ENCODE measurements at regions not wholly inside any gene's neighbourhood (a gene's known extent, or its start where the extent isn't known, plus 50 kb on each side); places are given as distances from the start of the nearest gene placed in this dataset.
"Not testable (repeated sequence)": the region's sequence is repeated elsewhere in the genome, so short reads cannot be mapped to it uniquely, and the experiment has no call there.

GRCh38 chr1:229132106-229132443 lies 138.8 kb upstream of the RAB4A start:
- no peak for TF ChIP-seq CTCF (IDR thresholded peaks at IDR 0.05; ENCODE audit: control insufficient read depth, extremely low read depth, insufficient read depth)
- DNase-seq (ENCODE audit: low read depth), result no peak
- H3K4me3 ChIP-seq (ENCODE audit: low read depth, low read length), result no peak overlapping the region

DNA sequence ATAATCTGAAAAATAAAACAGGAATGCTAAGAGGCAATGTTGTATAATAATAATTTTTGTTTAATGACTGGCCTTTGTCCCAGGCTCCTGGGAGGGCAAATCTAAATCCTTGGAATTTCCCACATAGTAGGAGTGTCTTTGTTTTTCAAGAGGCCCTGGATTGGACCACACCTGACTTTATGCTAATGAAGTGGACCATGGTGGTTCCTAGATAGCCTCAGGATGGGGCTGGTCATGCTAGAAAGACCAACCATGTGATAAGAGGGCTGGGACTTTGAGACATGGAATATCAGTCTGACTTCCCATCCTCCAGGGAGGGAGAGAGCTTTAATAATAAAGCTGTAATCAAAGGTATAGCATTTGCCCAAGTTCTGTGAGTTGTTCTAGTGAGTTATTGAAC lies 138.2 kb upstream of the RAB4A start:
- H3K4me3 ChIP-seq (ENCODE audit: low read depth, low read length), result no peak overlapping the region
- no peak for DNase-seq (ENCODE audit: low read depth)
- no peak for TF ChIP-seq CTCF (IDR thresholded peaks at IDR 0.05; ENCODE audit: control insufficient read depth, extremely low read depth, insufficient read depth)

GRCh38 chr1:229133151-229133550 lies 137.8 kb upstream of the RAB4A start:
- no peak for TF ChIP-seq CTCF (IDR thresholded peaks at IDR 0.05; ENCODE audit: control insufficient read depth, extremely low read depth, insufficient read depth)
- H3K4me3 ChIP-seq (ENCODE audit: low read depth, low read length), result no peak overlapping the region
- no peak for DNase-seq (ENCODE audit: low read depth)

GRCh38 chr1:229133811-229134210 lies 137.1 kb upstream of the RAB4A start:
- DNase-seq (ENCODE audit: low read depth), result no peak
- H3K4me3 ChIP-seq (ENCODE audit: low read depth, low read length), result no peak overlapping the region
- no peak for TF ChIP-seq CTCF (IDR thresholded peaks at IDR 0.05; ENCODE audit: control insufficient read depth, extremely low read depth, insufficient read depth)

DNA sequence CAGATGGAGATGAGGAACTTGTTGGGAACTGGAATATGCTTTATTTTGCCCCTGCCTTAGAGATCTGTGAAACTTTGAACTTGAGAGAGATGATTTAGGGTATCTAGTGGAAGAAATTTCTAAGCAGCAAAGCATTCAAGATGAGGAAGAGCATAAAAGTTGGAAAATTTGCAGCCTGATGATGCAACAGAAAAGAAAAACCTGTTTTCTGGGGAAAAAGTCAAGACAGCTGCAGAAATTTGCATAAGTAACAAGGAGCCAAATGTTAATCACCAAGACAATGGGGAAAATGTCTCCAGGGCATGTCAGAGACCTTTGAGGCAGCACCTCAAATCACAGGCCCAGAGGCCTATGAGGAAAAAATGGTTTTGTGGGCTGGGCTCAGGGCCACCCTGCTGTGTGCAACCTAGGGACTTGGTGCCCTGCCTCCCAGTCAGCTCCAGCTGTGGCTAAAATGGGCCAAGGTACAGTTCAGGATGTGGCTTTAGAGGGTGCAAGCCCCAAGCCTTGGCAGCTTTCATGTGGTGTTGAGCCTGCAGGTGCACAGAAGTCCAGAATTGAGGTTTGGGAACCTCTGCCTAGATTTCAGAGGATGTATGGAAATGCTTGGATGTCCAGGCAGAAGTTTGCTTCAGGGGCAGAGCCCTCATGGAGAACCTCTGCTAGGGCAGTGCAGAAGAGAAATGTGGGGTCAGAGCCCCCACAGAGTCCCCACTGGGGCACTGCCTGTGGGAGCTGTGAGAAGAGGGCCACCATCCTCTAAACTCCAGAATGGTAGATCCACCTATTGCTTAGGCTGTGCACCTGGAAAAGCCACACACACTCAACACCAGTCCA lies 136.3 kb upstream of the RAB4A start:
- H3K4me3 ChIP-seq (ENCODE audit: low read depth, low read length); DNase-seq (ENCODE audit: low read depth): not testable (repeated sequence)

DNA sequence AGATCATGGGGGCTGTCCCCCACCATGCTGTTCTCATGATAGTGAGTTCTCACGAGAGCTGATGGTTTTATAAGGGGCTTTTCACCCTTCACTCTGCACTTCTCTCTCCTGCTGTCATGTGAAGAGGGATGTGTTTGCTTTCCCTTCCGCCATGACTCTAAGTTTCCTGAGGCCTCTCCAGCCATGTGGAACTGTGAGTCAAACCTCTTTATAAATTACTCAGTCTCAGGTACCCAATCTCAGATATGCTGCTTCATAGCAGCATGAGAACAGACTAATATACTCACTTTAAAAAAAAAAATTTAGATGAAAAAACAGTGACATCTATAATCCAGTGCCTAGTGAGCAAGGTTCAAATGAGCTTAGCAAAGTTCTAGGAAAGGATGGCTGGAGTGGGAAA lies 135.1 kb upstream of the RAB4A start:
- TF ChIP-seq CTCF (IDR thresholded peaks at IDR 0.05; ENCODE audit: control insufficient read depth, extremely low read depth, insufficient read depth), result no peak
- DNase-seq (ENCODE audit: low read depth), result no peak
- H3K4me3 ChIP-seq (ENCODE audit: low read depth, low read length), result no peak overlapping the region

DNA sequence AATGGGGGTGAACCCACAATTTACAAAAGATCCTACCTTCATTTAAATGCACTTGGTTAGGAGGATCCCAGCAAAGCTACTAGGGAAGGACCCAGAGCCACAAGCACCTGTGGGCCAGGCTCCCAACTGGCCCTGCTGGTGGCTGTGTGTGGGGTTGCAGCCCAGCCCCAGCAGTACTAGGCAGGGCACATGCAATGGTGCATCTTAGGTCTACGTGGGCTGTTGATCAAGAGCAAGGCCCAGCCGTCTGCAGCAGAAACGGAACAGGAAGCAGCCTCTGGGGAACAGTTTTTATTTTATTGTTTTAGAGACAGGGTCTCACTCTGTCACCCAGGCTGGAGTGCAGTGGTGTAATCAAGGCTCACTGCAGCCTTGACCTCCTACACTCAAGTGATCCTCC lies 134.1 kb upstream of the RAB4A start:
- DNase-seq (ENCODE audit: low read depth), result no peak

More for the DNA sequence above, 134.1 kb upstream of the RAB4A start:
- H3K4me3 ChIP-seq (ENCODE audit: low read depth, low read length), result no peak overlapping the region
- TF ChIP-seq CTCF (IDR thresholded peaks at IDR 0.05; ENCODE audit: control insufficient read depth, extremely low read depth, insufficient read depth), result no peak
